DMS79 treated with DMSO at 0.1 percent for 48 hours (cell line): ENCODE measurements at regions not wholly inside any gene's neighbourhood (a gene's known extent, or its start where the extent isn't known, plus 50 kb on each side); places are given as distances from the start of the nearest gene placed in this dataset.
"Not testable (repeated sequence)": the region's sequence is repeated elsewhere in the genome, so short reads cannot be mapped to it uniquely, and the experiment has no call there.

Source experiments
- DNase-seq: peaks from one replicate; lab custom pipeline; 2025; lab: John Stamatoyannopoulos, UW

- DNase-seq, result no peak
Measured at GRCh38 chr7:68980011-68980410, 618.3 kb upstream of the AUTS2 start.

- DNase-seq, result not testable (repeated sequence)
Measured at GRCh38 chr7:68980432-68980831, 617.8 kb upstream of the AUTS2 start.

- DNase-seq, result no peak
Measured at GRCh38 chr7:68984306-68984705, 614.0 kb upstream of the AUTS2 start.

- DNase-seq, result no peak
Measured at GRCh38 chr7:68994841-68995240, 603.4 kb upstream of the AUTS2 start.

- no peak for DNase-seq
Measured at GRCh38 chr7:68998136-68998535, 600.1 kb upstream of the AUTS2 start.

GRCh38 chr7:69002416-69002815 lies 595.9 kb upstream of the AUTS2 start:
- no peak for DNase-seq

- no peak for DNase-seq
Measured at GRCh38 chr7:69012149-69012548, 586.1 kb upstream of the AUTS2 start.

- no peak for DNase-seq
Measured at GRCh38 chr7:69017208-69017607, 581.1 kb upstream of the AUTS2 start.

- no peak for DNase-seq
Measured at GRCh38 chr7:69018200-69018599, 580.1 kb upstream of the AUTS2 start.

GRCh38 chr7:69019437-69019836 lies 578.8 kb upstream of the AUTS2 start:
- no peak for DNase-seq

- DNase-seq, result no peak
Measured at GRCh38 chr7:69020536-69020935, 577.7 kb upstream of the AUTS2 start.

GRCh38 chr7:69025249-69025648 lies 573.0 kb upstream of the AUTS2 start:
- DNase-seq, result no peak

GRCh38 chr7:69032848-69033247 lies 565.4 kb upstream of the AUTS2 start:
- DNase-seq, result no peak

GRCh38 chr7:69035826-69036225 lies 562.4 kb upstream of the AUTS2 start:
- no peak for DNase-seq

GRCh38 chr7:69036301-69036700 lies 562.0 kb upstream of the AUTS2 start:
- no peak for DNase-seq

- no peak for DNase-seq
Measured at GRCh38 chr7:69038915-69039314, 559.4 kb upstream of the AUTS2 start.

- no peak for DNase-seq
Measured at GRCh38 chr7:69042138-69042537, 556.1 kb upstream of the AUTS2 start.

GRCh38 chr7:69047151-69047754 lies 551.0 kb upstream of the AUTS2 start:
- DNase-seq, result no peak

GRCh38 chr7:69049326-69049725 lies 548.9 kb upstream of the AUTS2 start:
- no peak for DNase-seq

- no peak for DNase-seq
Measured at GRCh38 chr7:69052447-69052846, 545.8 kb upstream of the AUTS2 start.

GRCh38 chr7:69060516-69060915 lies 537.8 kb upstream of the AUTS2 start:
- no peak for DNase-seq

GRCh38 chr7:69062020-69062765 lies 536.1 kb upstream of the AUTS2 start:
- DNase-seq, result no peak

GRCh38 chr7:69067397-69067796 lies 530.9 kb upstream of the AUTS2 start:
- DNase-seq, result no peak

- no peak for DNase-seq
Measured at GRCh38 chr7:69070476-69070875, 527.8 kb upstream of the AUTS2 start.
